ENCODE measurements at regions not wholly inside any gene's neighbourhood (a gene's known extent, or its start where the extent isn't known, plus 50 kb on each side); places are given as distances from the start of the nearest gene placed in this dataset.

- Histone ChIP-seq H3K4me1 (ENCODE audit: low read depth, poor library complexity, severe bottlenecking) (no peaks in the 10 kb centered on the region), H3K36me3 (ENCODE audit: insufficient read depth) (no peaks in the 10 kb centered on the region), H2AFZ (ENCODE audit: low read depth) (no peak overlapping the region), H3K9ac (no peak overlapping the region), H3K79me2 (ENCODE audit: insufficient read depth, low read depth) (no peaks in the 10 kb centered on the region), H4K20me1 (ENCODE audit: insufficient read depth) (no peaks in the 10 kb centered on the region), H3K27me3 (ENCODE audit: insufficient read depth, low read depth) (no peaks in the 10 kb centered on the region), H3K27ac (no peak overlapping the region), H3K4me3 (IDR thresholded peaks at IDR 0.05; ENCODE audit: insufficient read depth, low read depth, low read length) (no peak overlapping the region), H3K4me2 (no peak overlapping the region)
- TF ChIP-seq CTCF (conservative IDR thresholded peaks at IDR 0.05; ENCODE audit: low read depth, low read length) = no peak
Measured at GRCh38 chr10:130990486-130990885, 321.0 kb downstream of the TCERG1L start.

GRCh38 chr10:130992802-130993523, 318.6 kb downstream of the TCERG1L start:
- Histone ChIP-seq H3K4me2 (no peak overlapping the region), H3K27ac (no peak overlapping the region), H4K20me1 (ENCODE audit: insufficient read depth) (no peaks in the 10 kb centered on the region), H3K36me3 (ENCODE audit: insufficient read depth) (no peaks in the 10 kb centered on the region), H2AFZ (ENCODE audit: low read depth) (no peak overlapping the region), H3K4me1 (ENCODE audit: low read depth, poor library complexity, severe bottlenecking) (no peaks in the 10 kb centered on the region), H3K4me3 (IDR thresholded peaks at IDR 0.05; ENCODE audit: insufficient read depth, low read depth, low read length) (no peak overlapping the region), H3K27me3 (ENCODE audit: insufficient read depth, low read depth) (no peaks in the 10 kb centered on the region), H3K9ac (no peak overlapping the region), H3K79me2 (ENCODE audit: insufficient read depth, low read depth) (no peaks in the 10 kb centered on the region)
- no peak for TF ChIP-seq CTCF (conservative IDR thresholded peaks at IDR 0.05; ENCODE audit: low read depth, low read length)

GRCh38 chr10:130993612-130994011, 317.9 kb downstream of the TCERG1L start:
- H3K4me2 ChIP-seq = no peak overlapping the region
- no peak for TF ChIP-seq CTCF (conservative IDR thresholded peaks at IDR 0.05; ENCODE audit: low read depth, low read length)
- no peak overlapping the region for H3K4me3 ChIP-seq (IDR thresholded peaks at IDR 0.05; ENCODE audit: insufficient read depth, low read depth, low read length)
- no peaks in the 10 kb centered on the region for H3K4me1 ChIP-seq (ENCODE audit: low read depth, poor library complexity, severe bottlenecking)
- H3K27me3 ChIP-seq (ENCODE audit: insufficient read depth, low read depth) = no peaks in the 10 kb centered on the region
- H3K36me3 ChIP-seq (ENCODE audit: insufficient read depth) = no peaks in the 10 kb centered on the region
- no peak overlapping the region for H3K9ac ChIP-seq
- H3K27ac ChIP-seq = no peak overlapping the region
- no peak overlapping the region for H2AFZ ChIP-seq (ENCODE audit: low read depth)
- no peaks in the 10 kb centered on the region for H4K20me1 ChIP-seq (ENCODE audit: insufficient read depth)
- H3K79me2 ChIP-seq (ENCODE audit: insufficient read depth, low read depth) = no peaks in the 10 kb centered on the region

- H3K4me2 ChIP-seq = no peak overlapping the region
- no peak overlapping the region for H3K9ac ChIP-seq
- no peaks in the 10 kb centered on the region for H3K79me2 ChIP-seq (ENCODE audit: insufficient read depth, low read depth)
- H3K4me3 ChIP-seq (IDR thresholded peaks at IDR 0.05; ENCODE audit: insufficient read depth, low read depth, low read length) = no peak overlapping the region
- H3K27ac ChIP-seq = no peak overlapping the region
- no peaks in the 10 kb centered on the region for H3K27me3 ChIP-seq (ENCODE audit: insufficient read depth, low read depth)
- H3K4me1 ChIP-seq (ENCODE audit: low read depth, poor library complexity, severe bottlenecking) = no peaks in the 10 kb centered on the region
- no peaks in the 10 kb centered on the region for H4K20me1 ChIP-seq (ENCODE audit: insufficient read depth)
- H3K36me3 ChIP-seq (ENCODE audit: insufficient read depth) = no peaks in the 10 kb centered on the region
- H2AFZ ChIP-seq (ENCODE audit: low read depth) = no peak overlapping the region
- no peak for TF ChIP-seq CTCF (conservative IDR thresholded peaks at IDR 0.05; ENCODE audit: low read depth, low read length)
Measured at GRCh38 chr10:130994191-130994590, 317.3 kb downstream of the TCERG1L start.

All from KMS-11 (cell line).